ENCODE measurements at regions not wholly inside any gene's neighbourhood (a gene's known extent, or its start where the extent isn't known, plus 50 kb on each side); places are given as distances from the start of the nearest gene placed in this dataset.

DNA sequence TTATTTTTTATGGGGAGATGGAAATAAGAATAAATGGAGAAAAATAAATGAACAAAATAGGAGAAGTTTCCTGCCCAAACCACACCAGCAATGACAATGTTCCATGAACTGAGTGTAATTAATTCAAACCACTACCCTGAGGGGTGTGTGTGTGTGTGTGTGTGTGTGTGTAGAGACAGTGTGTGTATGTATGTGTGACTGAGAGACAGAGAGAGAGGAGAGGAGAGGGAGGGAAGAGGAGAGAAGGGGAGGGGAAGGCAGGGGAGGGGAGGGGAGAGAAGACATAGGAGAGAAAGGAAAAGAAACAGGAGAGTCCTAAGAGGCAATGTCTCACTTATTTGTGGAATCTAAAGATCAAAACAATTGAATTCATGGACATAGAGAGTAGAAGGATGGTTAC is 65.0 kb upstream of the POU2AF1 start:
- DNase-seq (ENCODE audit: low read depth), result no peak

DNA sequence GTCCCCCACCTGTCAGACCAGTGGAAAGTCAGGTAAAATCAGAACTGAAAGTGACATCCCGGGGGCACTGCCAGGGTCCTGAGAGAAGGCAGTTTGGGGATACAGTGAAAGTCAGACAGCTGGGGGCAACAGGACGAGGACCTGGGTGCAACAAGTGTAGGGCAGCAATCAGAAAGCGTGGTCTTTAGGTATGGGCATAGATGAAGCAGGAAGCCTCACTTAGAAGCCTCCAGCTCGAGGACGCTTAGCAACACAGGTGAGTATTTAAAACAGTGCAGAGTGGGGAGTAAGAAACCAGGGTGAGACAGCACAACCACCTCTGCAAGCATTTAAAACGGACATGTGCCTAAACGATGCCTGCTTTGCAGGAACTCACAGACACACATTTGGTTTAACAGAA is 64.6 kb upstream of the POU2AF1 start:
- no peak for DNase-seq (ENCODE audit: low read depth)

DNA sequence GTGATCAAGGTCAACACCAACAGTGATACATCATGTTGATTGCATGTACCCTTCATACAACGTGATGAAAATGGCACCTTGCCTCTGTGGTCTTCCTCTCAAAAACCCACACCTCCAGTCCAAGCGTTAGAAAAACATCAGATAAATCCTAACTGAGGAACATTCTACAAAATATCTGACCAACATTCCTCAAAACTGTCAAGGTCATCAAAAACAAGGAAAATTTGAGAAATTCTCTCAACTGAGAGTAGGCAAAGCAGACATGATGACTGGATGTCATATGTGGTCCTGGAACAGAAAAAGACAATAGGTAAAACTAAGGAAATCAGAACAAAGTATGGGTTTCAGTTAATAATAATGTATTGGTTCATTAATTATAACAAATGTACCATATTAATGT is 64.0 kb upstream of the POU2AF1 start:
- no peak for DNase-seq (ENCODE audit: low read depth)

DNA sequence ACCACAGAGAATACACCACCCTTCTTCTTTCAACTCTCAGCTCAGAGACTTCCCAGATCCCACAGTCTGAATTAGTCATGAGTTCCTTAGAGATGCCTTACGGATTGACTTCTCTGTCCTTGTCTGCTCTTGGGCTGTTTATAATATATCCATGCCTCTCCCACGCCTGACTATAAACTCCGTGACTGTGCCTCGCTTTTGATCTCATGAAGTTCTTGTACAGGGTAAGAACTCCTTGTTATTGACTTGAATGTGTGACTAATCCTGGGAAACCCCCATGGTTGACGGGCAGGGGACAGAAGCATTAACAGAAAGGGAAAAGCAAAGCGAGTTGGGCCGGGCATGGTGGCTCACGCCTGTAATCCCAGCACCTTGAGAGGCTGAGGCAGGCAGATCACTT is 62.4 kb upstream of the POU2AF1 start:
- DNase-seq (ENCODE audit: low read depth), result peak; percentile 73

GRCh38 chr11:111440416-111441205 is 61.5 kb upstream of the POU2AF1 start:
- DNase-seq (ENCODE audit: low read depth), result no peak

DNA sequence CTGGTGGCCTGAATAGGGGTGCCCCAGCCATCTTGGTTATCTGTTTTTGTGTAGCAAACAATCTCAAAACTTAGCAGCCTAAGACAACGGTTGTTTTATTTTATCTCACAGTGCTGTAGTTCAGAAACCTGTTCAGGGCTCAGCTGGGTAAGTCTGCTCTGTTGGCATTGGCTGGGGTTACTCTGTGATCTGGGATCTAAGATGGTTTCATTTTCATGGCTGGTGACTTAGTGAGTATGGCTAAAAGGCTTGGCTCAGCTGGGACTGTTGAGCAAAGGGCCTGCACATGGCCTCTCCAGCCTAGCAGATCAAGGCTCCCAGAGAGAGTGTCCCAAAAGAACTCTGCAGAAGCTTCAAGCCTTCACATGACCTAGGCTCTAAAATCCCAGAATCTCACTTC is 60.8 kb upstream of the POU2AF1 start:
- no peak for DNase-seq (ENCODE audit: low read depth)

DNA sequence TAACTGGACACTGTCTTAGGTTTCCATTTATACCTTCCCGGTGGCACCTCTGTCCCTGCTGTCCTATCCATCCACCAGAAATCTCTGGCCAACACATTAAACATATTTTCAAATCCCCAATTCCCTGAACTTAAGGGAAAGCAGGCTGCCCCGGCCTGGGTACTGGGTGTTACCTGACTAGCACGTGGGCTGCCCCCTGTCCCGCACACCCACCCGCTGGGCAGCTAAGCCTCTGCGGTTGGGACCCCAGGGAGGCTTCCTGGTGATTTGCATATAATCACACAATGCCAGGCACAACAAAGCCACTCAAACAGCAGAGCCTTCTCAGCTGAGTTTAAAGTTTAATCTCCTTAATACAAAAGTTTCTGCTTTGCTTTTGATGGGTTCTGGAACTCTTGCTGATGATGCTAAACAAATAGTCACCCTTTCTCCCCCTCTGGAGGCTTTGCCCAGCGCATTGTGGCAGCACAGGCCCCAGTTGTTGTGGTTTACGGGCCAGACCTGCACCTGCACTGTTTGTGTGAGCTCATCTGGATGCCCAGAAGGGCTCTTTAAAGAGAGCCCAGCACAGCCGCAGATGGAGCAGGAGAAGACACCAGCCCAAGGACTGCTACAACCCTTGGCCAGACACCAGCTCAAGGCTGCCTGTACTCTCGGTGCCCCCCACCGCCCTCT is 59.9 kb upstream of the POU2AF1 start:
- DNase-seq (ENCODE audit: low read depth), result no peak

GRCh38 chr11:111438168-111438567 is 59.1 kb upstream of the POU2AF1 start:
- DNase-seq (ENCODE audit: low read depth), result no peak

DNA sequence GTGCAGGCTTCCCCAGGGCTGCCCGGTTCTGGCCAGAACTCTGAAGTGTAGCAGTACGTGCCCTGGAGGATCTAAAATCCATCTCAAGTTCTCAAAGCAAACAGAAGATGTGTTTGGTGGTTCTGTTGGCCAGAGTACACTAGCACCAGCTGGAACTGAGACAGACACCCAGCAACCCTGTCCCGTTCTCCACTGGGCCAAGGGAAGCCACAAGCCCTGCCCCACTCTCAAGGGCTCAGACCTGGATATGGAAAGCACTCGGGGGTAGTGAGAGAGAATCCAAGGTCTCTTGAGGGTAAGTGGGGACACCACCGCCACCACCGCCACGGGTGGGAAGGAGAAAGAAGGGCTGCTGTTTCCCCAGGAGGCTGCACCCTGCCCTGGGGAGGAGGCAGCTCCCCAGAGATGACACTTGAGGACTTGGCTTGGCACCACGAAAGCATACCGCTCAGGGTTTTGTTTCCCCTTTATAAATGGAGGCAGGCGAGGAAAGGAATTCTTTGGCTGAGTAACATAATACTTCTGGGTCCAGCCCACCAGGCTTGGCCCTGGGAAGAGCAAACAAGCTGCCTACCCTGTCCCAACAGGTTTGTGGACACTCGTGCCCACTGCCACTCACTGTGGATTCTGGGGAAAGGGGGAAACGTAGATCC is 56.1 kb upstream of the POU2AF1 start:
- no peak for DNase-seq (ENCODE audit: low read depth)

DNA sequence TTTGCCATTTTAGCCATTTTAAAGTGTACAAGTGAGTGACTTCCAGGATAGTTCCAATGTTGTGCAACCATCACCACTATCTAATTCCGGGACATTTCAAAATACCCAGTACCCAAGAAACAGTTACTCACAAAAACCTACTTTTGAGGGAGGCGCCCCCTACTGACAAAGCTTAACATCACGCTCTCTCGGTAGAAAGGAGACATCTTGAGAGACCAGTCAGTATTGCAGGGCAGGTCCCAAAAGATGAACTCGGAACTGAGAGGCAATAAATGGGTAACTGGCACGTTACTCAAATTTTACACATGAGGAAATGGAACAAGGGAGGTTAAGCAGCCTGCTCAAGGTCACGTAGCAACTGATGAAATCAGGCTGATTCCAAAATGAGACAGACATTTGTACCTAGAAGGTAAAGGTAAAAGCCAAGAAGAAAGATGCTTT is 50.0 kb upstream of the POU2AF1 start:
- DNase-seq (ENCODE audit: low read depth), result peak; percentile 48

All from Daoy (cell line).